Activated T-helper 2 cell treated with anti-CD3 and anti-CD28 coated beads, Interferon-gamma antibody, Interleukin-2, Interleukin-4, amounts not matched to agents 10 μg/mL and 5 μg/mL and 100 μg/mL, durations not matched to agents 14 hours and 24 hours and 36 hours (primary cell): ENCODE measurements at regions not wholly inside any gene's neighbourhood (a gene's known extent, or its start where the extent isn't known, plus 50 kb on each side); places are given as distances from the start of the nearest gene placed in this dataset.
"Not testable (repeated sequence)": the region's sequence is repeated elsewhere in the genome, so short reads cannot be mapped to it uniquely, and the experiment has no call there.

ENCODE experiments used
- DNase-seq: peaks from one replicate; pipeline ENCODE4 v3.0.0; 2021; ENCODE audit warnings: low spot score
- H3K27ac Mint-ChIP-seq: one replicate; pipeline ENCODE4 v1.8.0; 2021; ENCODE audit warnings: mixed read lengths
- H3K27me3 Mint-ChIP-seq: one replicate; pipeline ENCODE4 v1.8.0; 2021; ENCODE audit warnings: low read depth, mixed read lengths
- H3K36me3 Mint-ChIP-seq: one replicate; pipeline ENCODE4 v1.8.0; 2021; ENCODE audit warnings: low read depth, mixed read lengths
- H3K4me1 Mint-ChIP-seq: one replicate; pipeline ENCODE4 v1.8.0; 2021; ENCODE audit warnings: low read depth, mixed read lengths
- H3K4me3 Mint-ChIP-seq: one replicate; pipeline ENCODE4 v1.8.0; 2021; ENCODE audit warnings: low read depth, mild to moderate bottlenecking, moderate library complexity, mixed read lengths
- H3K9me3 Mint-ChIP-seq: one replicate; pipeline ENCODE4 v1.8.0; 2021; ENCODE audit warnings: mixed read lengths
- intact Hi-C: fragments of 100-400 bp; cut with micrococcal nuclease; formaldehyde crosslinking; loops from one replicate; pipeline ENCODE4 v1.15.1; 2023

GRCh38 chr10:64044098-64044497 lies 522.9 kb downstream of the REEP3 start:
- H3K36me3 Mint-ChIP-seq: no peaks in the 10 kb centered on the region
- intact Hi-C loops: no loop called here

GRCh38 chr10:64044957-64045632 lies 523.9 kb downstream of the REEP3 start:
- H3K4me1 Mint-ChIP-seq, intact Hi-C loops, H3K4me3 Mint-ChIP-seq, H3K9me3 Mint-ChIP-seq, H3K27ac Mint-ChIP-seq, H3K36me3 Mint-ChIP-seq, H3K27me3 Mint-ChIP-seq, DNase-seq: not testable (repeated sequence)

More at GRCh38 chr10:64044098-64044497, 522.9 kb downstream of the REEP3 start:
- DNase-seq: no peak
- no peak overlapping the region for H3K27ac Mint-ChIP-seq
- no peak overlapping the region for H3K4me3 Mint-ChIP-seq
- H3K9me3 Mint-ChIP-seq: no peaks in the 10 kb centered on the region
- H3K27me3 Mint-ChIP-seq: peaks cover 6% of the 10 kb centered on the region
- peaks cover 4% of the 10 kb centered on the region for H3K4me1 Mint-ChIP-seq

GRCh38 chr10:64054392-64054791 lies 533.2 kb downstream of the REEP3 start:
- Mint-ChIP-seq H3K4me3 (no peak overlapping the region), H3K36me3 (no peaks in the 10 kb centered on the region), H3K27ac (no peak overlapping the region), H3K27me3 (no peaks in the 10 kb centered on the region), H3K4me1 (no peaks in the 10 kb centered on the region), H3K9me3 (no peaks in the 10 kb centered on the region)
- intact Hi-C loops: no loop called here
- no peak for DNase-seq

- Mint-ChIP-seq H3K27me3 (peaks cover 3% of the 10 kb centered on the region), H3K36me3 (no peaks in the 10 kb centered on the region), H3K27ac (no peak overlapping the region), H3K4me1 (no peaks in the 10 kb centered on the region), H3K9me3 (no peaks in the 10 kb centered on the region), H3K4me3 (no peak overlapping the region)
- intact Hi-C loops: no loop called here
- DNase-seq: no peak
Measured at GRCh38 chr10:64059884-64060283, 538.7 kb downstream of the REEP3 start.

DNA sequence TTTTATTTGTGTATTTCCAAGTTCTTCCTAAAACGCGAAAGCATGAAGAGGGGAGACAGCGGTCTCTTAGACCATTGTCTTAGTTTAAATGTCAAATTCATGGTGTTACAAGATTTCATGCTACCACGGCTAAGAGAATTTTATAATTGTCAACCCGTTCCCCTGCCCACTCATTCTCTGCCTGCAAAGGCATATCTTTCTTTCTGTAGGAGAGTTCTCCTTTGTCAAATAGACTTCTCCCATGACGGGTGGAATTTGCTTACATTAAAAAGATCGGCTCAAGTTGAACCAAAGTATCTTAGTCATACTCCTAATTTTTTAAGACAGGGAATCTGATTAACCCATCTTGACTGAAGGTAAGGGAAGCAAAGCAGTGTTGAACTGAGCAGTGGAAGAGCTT lies 539.2 kb downstream of the REEP3 start:
- DNase-seq: no peak
- H3K9me3 Mint-ChIP-seq: no peaks in the 10 kb centered on the region
- no peak overlapping the region for H3K4me3 Mint-ChIP-seq
- no peaks in the 10 kb centered on the region for H3K36me3 Mint-ChIP-seq
- H3K27me3 Mint-ChIP-seq: peaks cover 3% of the 10 kb centered on the region
- no peaks in the 10 kb centered on the region for H3K4me1 Mint-ChIP-seq
- intact Hi-C loops: no loop called here
- H3K27ac Mint-ChIP-seq: no peak overlapping the region

DNA sequence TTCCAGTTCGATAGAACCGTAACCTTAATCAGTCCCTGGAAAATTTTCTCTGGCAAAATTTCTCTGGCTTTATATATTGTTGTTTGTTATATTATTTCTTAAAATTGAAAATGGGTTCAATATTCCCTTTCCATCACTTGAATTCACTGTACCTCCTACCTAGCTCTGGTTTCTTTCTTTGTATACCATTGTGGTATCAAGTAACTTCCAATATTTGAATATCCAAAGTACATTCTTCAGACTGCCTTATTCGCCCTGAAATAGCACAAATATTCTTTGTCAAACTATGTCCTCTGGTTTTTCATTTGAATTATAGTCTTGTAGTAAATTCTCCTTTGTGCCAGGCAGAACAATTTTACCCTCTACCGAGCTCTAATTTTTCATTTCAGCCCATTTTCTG lies 541.6 kb downstream of the REEP3 start:
- Mint-ChIP-seq H3K4me3 (no peak overlapping the region), H3K9me3 (no peaks in the 10 kb centered on the region), H3K36me3 (no peaks in the 10 kb centered on the region), H3K4me1 (no peaks in the 10 kb centered on the region), H3K27ac (no peak overlapping the region), H3K27me3 (peaks cover 3% of the 10 kb centered on the region)
- no peak for DNase-seq
- intact Hi-C loops: no loop called here

- H3K4me3 Mint-ChIP-seq: no peak overlapping the region
- no peaks in the 10 kb centered on the region for H3K36me3 Mint-ChIP-seq
- intact Hi-C loops: no loop called here
- H3K9me3 Mint-ChIP-seq: no peaks in the 10 kb centered on the region
- H3K27me3 Mint-ChIP-seq: no peaks in the 10 kb centered on the region
- no peak overlapping the region for H3K27ac Mint-ChIP-seq
- no peak for DNase-seq
- H3K4me1 Mint-ChIP-seq: no peaks in the 10 kb centered on the region
Measured at GRCh38 chr10:64067009-64067606, 545.9 kb downstream of the REEP3 start.

DNA sequence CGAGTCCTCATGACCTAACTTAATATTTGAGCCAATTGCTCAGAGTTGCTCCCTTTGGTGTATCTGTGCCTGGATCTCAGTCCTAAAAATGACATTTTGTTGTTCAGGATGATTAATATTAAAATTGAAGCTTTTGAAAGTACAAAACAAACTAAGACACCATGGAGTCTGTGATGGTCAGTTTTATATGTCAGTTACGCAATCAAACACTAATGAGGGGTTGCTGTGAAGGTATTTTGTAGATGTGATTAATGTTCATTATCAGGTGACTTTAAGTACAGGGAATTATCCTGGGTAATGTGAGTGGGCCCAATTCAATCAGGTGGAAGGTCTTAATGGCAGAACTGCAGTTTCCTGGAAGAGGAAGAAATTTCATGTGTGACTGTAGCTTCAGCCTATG lies 546.7 kb downstream of the REEP3 start:
- no peaks in the 10 kb centered on the region for H3K4me1 Mint-ChIP-seq
- intact Hi-C loops: no loop called here
- DNase-seq: no peak
- no peak overlapping the region for H3K4me3 Mint-ChIP-seq
- no peak overlapping the region for H3K27ac Mint-ChIP-seq
- no peaks in the 10 kb centered on the region for H3K27me3 Mint-ChIP-seq
- H3K9me3 Mint-ChIP-seq: no peaks in the 10 kb centered on the region
- H3K36me3 Mint-ChIP-seq: no peaks in the 10 kb centered on the region

- no peak for DNase-seq
- Mint-ChIP-seq H3K36me3 (no peaks in the 10 kb centered on the region), H3K27me3 (no peaks in the 10 kb centered on the region), H3K4me3 (no peak overlapping the region), H3K9me3 (no peaks in the 10 kb centered on the region), H3K4me1 (no peaks in the 10 kb centered on the region), H3K27ac (no peak overlapping the region)
- intact Hi-C loops: no loop called here
Measured at GRCh38 chr10:64070241-64070640, 549.0 kb downstream of the REEP3 start.

GRCh38 chr10:64071218-64071617 lies 550.0 kb downstream of the REEP3 start:
- Mint-ChIP-seq H3K27ac (no peak overlapping the region), H3K36me3 (no peaks in the 10 kb centered on the region), H3K4me1 (no peaks in the 10 kb centered on the region), H3K9me3 (no peaks in the 10 kb centered on the region), H3K4me3 (no peak overlapping the region), H3K27me3 (no peaks in the 10 kb centered on the region)
- intact Hi-C loops: no loop called here
- DNase-seq: no peak

GRCh38 chr10:64075604-64076003 lies 554.4 kb downstream of the REEP3 start:
- H3K27ac Mint-ChIP-seq: no peak overlapping the region

DNA sequence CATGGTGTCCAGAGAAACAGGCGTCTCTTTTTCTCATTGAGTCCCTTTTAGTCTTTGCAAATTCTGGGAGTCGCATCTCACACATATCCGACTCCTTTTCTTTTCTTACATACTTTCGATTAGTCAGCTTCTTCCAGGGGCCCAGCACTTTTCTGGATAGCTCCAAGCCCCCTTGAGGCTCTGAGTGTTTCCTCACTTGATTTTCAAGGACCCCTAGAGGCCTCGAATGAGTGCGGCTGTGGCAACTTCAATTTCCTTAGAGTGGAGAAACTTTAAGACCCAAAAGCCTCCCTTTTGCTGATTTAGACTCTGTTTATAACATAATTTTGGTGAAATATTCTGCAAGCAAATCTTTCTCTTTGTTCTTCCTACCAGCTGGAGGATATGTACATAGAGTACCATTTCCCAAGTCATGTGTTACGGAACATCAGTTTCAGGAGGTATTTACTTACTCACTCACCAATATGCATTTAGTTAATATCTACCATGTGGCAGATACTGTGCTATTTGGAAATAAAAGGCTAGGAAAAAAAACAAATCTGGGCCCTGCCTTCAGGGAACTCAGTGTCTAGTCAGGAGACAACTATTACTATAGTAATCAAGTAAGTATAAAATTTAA lies 555.2 kb downstream of the REEP3 start:
- H3K4me1 Mint-ChIP-seq: no peaks in the 10 kb centered on the region
- H3K27ac Mint-ChIP-seq: no peak overlapping the region
- H3K4me3 Mint-ChIP-seq: no peak overlapping the region
- DNase-seq: no peak
- H3K9me3 Mint-ChIP-seq: no peaks in the 10 kb centered on the region
- H3K27me3 Mint-ChIP-seq: no peaks in the 10 kb centered on the region
- no peaks in the 10 kb centered on the region for H3K36me3 Mint-ChIP-seq
- intact Hi-C loops: no loop called here

More at GRCh38 chr10:64075604-64076003, 554.4 kb downstream of the REEP3 start:
- no peaks in the 10 kb centered on the region for H3K4me1 Mint-ChIP-seq
- H3K9me3 Mint-ChIP-seq: no peaks in the 10 kb centered on the region
- no peak overlapping the region for H3K4me3 Mint-ChIP-seq
- no peaks in the 10 kb centered on the region for H3K36me3 Mint-ChIP-seq
- intact Hi-C loops: no loop called here
- no peak for DNase-seq
- H3K27me3 Mint-ChIP-seq: no peaks in the 10 kb centered on the region

DNA sequence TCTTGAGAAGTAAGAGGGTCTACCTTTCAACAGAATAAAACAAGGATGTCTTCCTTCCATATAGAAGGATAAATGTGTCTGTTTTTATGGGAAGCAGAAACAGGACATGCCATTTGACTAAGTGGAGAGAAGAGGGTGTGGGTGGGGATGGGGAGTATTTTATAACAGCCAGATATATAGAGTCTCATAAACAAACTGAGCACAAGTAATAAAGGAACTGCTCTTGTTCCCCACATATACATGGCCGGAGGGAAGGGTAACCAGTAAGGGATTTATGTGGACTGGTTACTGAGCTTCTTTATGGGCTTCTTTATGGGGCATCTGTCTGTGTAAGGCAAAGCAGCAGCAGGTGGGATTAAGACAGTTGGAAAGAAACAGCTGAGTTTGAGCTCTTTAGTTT lies 558.1 kb downstream of the REEP3 start:
- no peaks in the 10 kb centered on the region for H3K4me1 Mint-ChIP-seq
- intact Hi-C loops: no loop called here
- no peak for DNase-seq
- H3K4me3 Mint-ChIP-seq: no peak overlapping the region
- no peaks in the 10 kb centered on the region for H3K9me3 Mint-ChIP-seq
- H3K27ac Mint-ChIP-seq: no peak overlapping the region
- no peaks in the 10 kb centered on the region for H3K27me3 Mint-ChIP-seq
- no peaks in the 10 kb centered on the region for H3K36me3 Mint-ChIP-seq
